ENCODE measurements at regions not wholly inside any gene's neighbourhood (a gene's known extent, or its start where the extent isn't known, plus 50 kb on each side); places are given as distances from the start of the nearest gene placed in this dataset.

GRCh38 chr4:156517546-156517945, 454.1 kb downstream of the PDGFC start:
- Histone ChIP-seq H3K4me2 (ENCODE audit: low read length) (no peak overlapping the region), H3K36me3 (ENCODE audit: control insufficient read depth in 1 of 2, insufficient read depth in 2 of 2, low read length in 2 of 2) (no peaks in the 10 kb centered on the region), H3K4me3 (replicated peaks in 1 of 2; ENCODE audit: low read depth in 1 of 2, low read length in 2 of 2) (no peak overlapping the region), H3K9me2 (ENCODE audit: insufficient read depth) (no peaks in the 10 kb centered on the region), H3K9me3 (ENCODE audit: control insufficient read depth in 1 of 2, insufficient read depth in 1 of 2, low read depth in 1 of 2, low read length in 2 of 2) (no peaks in the 10 kb centered on the region), H3K79me2 (ENCODE audit: insufficient read depth, low read length) (no peaks in the 10 kb centered on the region), H2AFZ (ENCODE audit: low read depth, low read length, poor library complexity, severe bottlenecking) (no peak overlapping the region), H3K9ac (ENCODE audit: low read length) (no peak overlapping the region), H3K27ac (ENCODE audit: low read depth, low read length) (no peak overlapping the region), H4K20me1 (ENCODE audit: insufficient read depth) (no peaks in the 10 kb centered on the region), H3K4me1 (ENCODE audit: control insufficient read depth in 1 of 2, insufficient read depth in 2 of 2, low read length in 2 of 2) (no peaks in the 10 kb centered on the region), H3K27me3 (ENCODE audit: insufficient read depth, low read length) (no peaks in the 10 kb centered on the region)
- intact Hi-C loops (cut with micrococcal nuclease), result no loop called here
- POLR2A ChIA-PET, result no interaction called here
- no peak for TF ChIP-seq MAX (IDR thresholded peaks at IDR 0.05)
- no peak for TF ChIP-seq CEBPB (IDR thresholded peaks at IDR 0.05; ENCODE audit: low read depth)
- no peak for TF ChIP-seq POLR2AphosphoS5 (IDR thresholded peaks at IDR 0.05; ENCODE audit: low read depth, low read length)
- no peak for TF ChIP-seq ZBTB33 (IDR thresholded peaks at IDR 0.05; ENCODE audit: extremely low read depth, insufficient replicate concordance, low read length)
- TF ChIP-seq SIN3A (IDR thresholded peaks at IDR 0.05; ENCODE audit: low read depth), result no peak
- TF ChIP-seq EZH2 (IDR thresholded peaks at IDR 0.05), result no peak
- ATAC-seq (no peak), DNase-seq (ENCODE audit: low read depth, low spot score) (no peak)
- CTCF ChIA-PET, result no interaction called here
- BruUV-seq (replicated peaks), result no TSS peak
- RAD21 ChIA-PET (ENCODE audit: low non-redundant PET in 1 of 2, low total read pairs in 2 of 2, uncharacterized antibody in 2 of 2, unreplicated experiment in 2 of 2), result no interaction called here

GRCh38 chr4:156516698-156517097, 454.9 kb downstream of the PDGFC start:
- Histone ChIP-seq H3K4me3 (replicated peaks in 1 of 2; ENCODE audit: low read depth in 1 of 2, low read length in 2 of 2) (no peak overlapping the region), H3K9me3 (ENCODE audit: control insufficient read depth in 1 of 2, insufficient read depth in 1 of 2, low read depth in 1 of 2, low read length in 2 of 2) (no peaks in the 10 kb centered on the region), H2AFZ (ENCODE audit: low read depth, low read length, poor library complexity, severe bottlenecking) (no peak overlapping the region), H3K79me2 (ENCODE audit: insufficient read depth, low read length) (no peaks in the 10 kb centered on the region), H4K20me1 (ENCODE audit: insufficient read depth) (no peaks in the 10 kb centered on the region), H3K4me1 (ENCODE audit: control insufficient read depth in 1 of 2, insufficient read depth in 2 of 2, low read length in 2 of 2) (no peaks in the 10 kb centered on the region), H3K9ac (ENCODE audit: low read length) (no peak overlapping the region), H3K9me2 (ENCODE audit: insufficient read depth) (no peaks in the 10 kb centered on the region), H3K27ac (ENCODE audit: low read depth, low read length) (no peak overlapping the region), H3K27me3 (ENCODE audit: insufficient read depth, low read length) (no peaks in the 10 kb centered on the region), H3K4me2 (ENCODE audit: low read length) (no peak overlapping the region), H3K36me3 (ENCODE audit: control insufficient read depth in 1 of 2, insufficient read depth in 2 of 2, low read length in 2 of 2) (no peaks in the 10 kb centered on the region)
- no TSS peak for BruUV-seq (replicated peaks)
- intact Hi-C loops (cut with micrococcal nuclease), result no loop called here
- ChIA-PET RAD21 (ENCODE audit: low non-redundant PET in 1 of 2, low total read pairs in 2 of 2, uncharacterized antibody in 2 of 2, unreplicated experiment in 2 of 2) (no interaction called here), POLR2A (no interaction called here), CTCF (no interaction called here)
- DNase-seq (ENCODE audit: low read depth, low spot score), result no peak
- no peak for ATAC-seq
- TF ChIP-seq TCF7L2 (IDR thresholded peaks at IDR 0.05; ENCODE audit: borderline replicate concordance, extremely low read depth, insufficient read depth, insufficient read length) (no peak), EZH2 (IDR thresholded peaks at IDR 0.05) (no peak), JUND (IDR thresholded peaks at IDR 0.05) (no peak), MAX (IDR thresholded peaks at IDR 0.05) (no peak), ATF3 (IDR thresholded peaks at IDR 0.05) (no peak), CTCF (IDR thresholded peaks at IDR 0.05 in 2 of 3, conservative IDR thresholded peaks at IDR 0.05 in 1 of 3; ENCODE audit: borderline replicate concordance in 1 of 3, insufficient read depth in 1 of 3, low read depth in 2 of 3, low read length in 2 of 3) (no peak), SRF (IDR thresholded peaks at IDR 0.05; ENCODE audit: low read depth) (no peak), ELF1 (IDR thresholded peaks at IDR 0.05; ENCODE audit: borderline replicate concordance, low read depth) (no peak), FOSL1 (IDR thresholded peaks at IDR 0.05; ENCODE audit: low read depth) (no peak), ZNF274 (IDR thresholded peaks at IDR 0.05; ENCODE audit: low read depth, low read length) (no peak), CEBPB (IDR thresholded peaks at IDR 0.05; ENCODE audit: low read depth) (no peak)

Data from HCT116 (cell line).